ENCODE measurements at regions not wholly inside any gene's neighbourhood (a gene's known extent, or its start where the extent isn't known, plus 50 kb on each side); places are given as distances from the start of the nearest gene placed in this dataset.

GRCh38 chr9:106174346-106174745, 480.0 kb downstream of the TMEM38B start:
- no peak overlapping the region for H3K4me3 ChIP-seq (ENCODE audit: control insufficient read depth in 2 of 3, extremely low read depth in 1 of 3, insufficient read depth in 2 of 3, low read depth in 1 of 3, low read length in 3 of 3)
- H3K36me3 ChIP-seq (ENCODE audit: control insufficient read depth in 2 of 2, extremely low read depth in 1 of 2, insufficient read depth in 2 of 2, low read length in 2 of 2), result no peaks in the 10 kb centered on the region
- H3K79me2 ChIP-seq (ENCODE audit: control insufficient read depth, insufficient read depth, low read length), result no peaks in the 10 kb centered on the region
- H3K27me3 ChIP-seq (ENCODE audit: control insufficient read depth, extremely low read depth, insufficient read depth, low read length), result no peaks in the 10 kb centered on the region
- FAIRE-seq (no peak), DNase-seq (ENCODE audit: low read depth, low spot score) (no peak)
- no peaks in the 10 kb centered on the region for H3K9me1 ChIP-seq (ENCODE audit: control insufficient read depth, extremely low read depth, insufficient read depth, low read length)
- dilution Hi-C loops (cut with MboI; ENCODE audit: extremely low pct_ligation_motif_present, low sequenced_read_pairs), result no loop called here
- no peaks in the 10 kb centered on the region for H3K4me1 ChIP-seq (ENCODE audit: control insufficient read depth, extremely low read depth, insufficient read depth, low read length)
- H3K27ac ChIP-seq (ENCODE audit: control insufficient read depth, insufficient read depth, low read length), result no peak overlapping the region
- H2AFZ ChIP-seq (ENCODE audit: control insufficient read depth, low read length), result no peak overlapping the region
- no peak for TF ChIP-seq EZH2 (IDR thresholded peaks at IDR 0.05; ENCODE audit: low read length)
- TF ChIP-seq CTCF (optimal IDR thresholded peaks at IDR 0.05 in 1 of 3, IDR thresholded peaks at IDR 0.05 in 1 of 3, conservative IDR thresholded peaks at IDR 0.05 in 1 of 3; ENCODE audit: extremely low read depth in 1 of 3, insufficient read depth in 2 of 3, low read length in 3 of 3), result no peak
- H3K4me2 ChIP-seq (ENCODE audit: control insufficient read depth, extremely low read depth, insufficient read depth, low read depth, low read length), result no peak overlapping the region
- no peak overlapping the region for H3K9ac ChIP-seq (ENCODE audit: control insufficient read depth, extremely low read depth, insufficient read depth, low read length)
- no peaks in the 10 kb centered on the region for H3K9me3 ChIP-seq (ENCODE audit: control insufficient read depth, low read depth, low read length)
- no peaks in the 10 kb centered on the region for H4K20me1 ChIP-seq (ENCODE audit: control insufficient read depth, extremely low read depth, insufficient read depth, low read length)

DNA sequence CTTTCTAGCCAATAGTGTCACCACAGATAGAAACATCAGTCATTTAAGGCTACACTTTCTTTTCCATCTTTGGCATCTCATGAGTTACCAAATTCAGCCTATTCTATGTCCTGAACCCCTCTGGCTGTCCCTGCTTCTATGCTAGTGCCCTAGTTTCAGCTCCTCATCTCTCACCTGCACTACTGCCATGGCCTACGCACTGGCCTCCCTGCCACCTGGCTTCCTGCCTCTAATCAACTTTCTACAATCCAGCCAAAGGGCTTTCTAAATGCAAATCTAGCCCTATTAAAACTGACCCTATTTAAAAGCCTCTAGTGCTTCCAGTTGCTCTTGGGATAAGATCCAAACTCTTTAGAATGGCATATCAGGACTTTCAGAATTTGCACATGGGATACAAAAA, 482.9 kb downstream of the TMEM38B start:
- FAIRE-seq (no peak), DNase-seq (ENCODE audit: low read depth, low spot score) (no peak)
- Histone ChIP-seq H2AFZ (ENCODE audit: control insufficient read depth, low read length) (no peak overlapping the region), H3K36me3 (ENCODE audit: control insufficient read depth in 2 of 2, extremely low read depth in 1 of 2, insufficient read depth in 2 of 2, low read length in 2 of 2) (no peaks in the 10 kb centered on the region), H3K9me1 (ENCODE audit: control insufficient read depth, extremely low read depth, insufficient read depth, low read length) (no peaks in the 10 kb centered on the region), H3K9ac (ENCODE audit: control insufficient read depth, extremely low read depth, insufficient read depth, low read length) (no peak overlapping the region), H3K9me3 (ENCODE audit: control insufficient read depth, low read depth, low read length) (no peaks in the 10 kb centered on the region), H3K27ac (ENCODE audit: control insufficient read depth, insufficient read depth, low read length) (no peak overlapping the region), H3K27me3 (ENCODE audit: control insufficient read depth, extremely low read depth, insufficient read depth, low read length) (no peaks in the 10 kb centered on the region), H3K4me3 (ENCODE audit: control insufficient read depth in 2 of 3, extremely low read depth in 1 of 3, insufficient read depth in 2 of 3, low read depth in 1 of 3, low read length in 3 of 3) (no peak overlapping the region), H4K20me1 (ENCODE audit: control insufficient read depth, extremely low read depth, insufficient read depth, low read length) (no peaks in the 10 kb centered on the region), H3K79me2 (ENCODE audit: control insufficient read depth, insufficient read depth, low read length) (no peaks in the 10 kb centered on the region), H3K4me2 (ENCODE audit: control insufficient read depth, extremely low read depth, insufficient read depth, low read depth, low read length) (no peak overlapping the region), H3K4me1 (ENCODE audit: control insufficient read depth, extremely low read depth, insufficient read depth, low read length) (no peaks in the 10 kb centered on the region)
- dilution Hi-C loops (cut with MboI; ENCODE audit: extremely low pct_ligation_motif_present, low sequenced_read_pairs), result no loop called here
- TF ChIP-seq CTCF (optimal IDR thresholded peaks at IDR 0.05 in 1 of 3, IDR thresholded peaks at IDR 0.05 in 1 of 3, conservative IDR thresholded peaks at IDR 0.05 in 1 of 3; ENCODE audit: extremely low read depth in 1 of 3, insufficient read depth in 2 of 3, low read length in 3 of 3), result no peak
- TF ChIP-seq EZH2 (IDR thresholded peaks at IDR 0.05; ENCODE audit: low read length), result no peak
